HL-60 (cell line): ENCODE measurements at regions not wholly inside any gene's neighbourhood (a gene's known extent, or its start where the extent isn't known, plus 50 kb on each side); places are given as distances from the start of the nearest gene placed in this dataset.

Experiments
- DNase-seq, 2 experiments: peaks; one replicate each; pipeline ENCODE4 v3.0.0-alpha.2; 2010 to 2020; ENCODE audit warnings: low read depth in 1 of 2, low spot score in 1 of 2
- H3K27ac ChIP-seq: fragments of 250-450 bp; sonication (Bioruptor Pico); replicated peaks from 2 replicates; pipeline ENCODE4 v1.5.1; 2020; ENCODE audit warnings: mild to moderate bottlenecking, moderate library complexity
- H3K27me3 ChIP-seq: fragments of 250-450 bp; sonication (Bioruptor Pico); 2 replicates; pipeline ENCODE4 v1.5.1; 2021; ENCODE audit warnings: mild to moderate bottlenecking, moderate library complexity; ENCODE audit not compliant: insufficient read depth, poor library complexity, severe bottlenecking
- H3K4me3 ChIP-seq: replicated peaks from 2 replicates; pipeline ENCODE4 v1.5.1; 2011; ENCODE audit warnings: mild to moderate bottlenecking, control low read depth, low read length; ENCODE audit not compliant: insufficient read depth
- GABPA ChIP-seq: IDR thresholded peaks from 2 replicates; pipeline ENCODE4 v1.6.1; 2012; ENCODE audit warnings: low read depth
- POLR2AphosphoS5 ChIP-seq: IDR thresholded peaks from 2 replicates; pipeline ENCODE4 v1.6.1; 2012; ENCODE audit warnings: low read depth
- SPI1 ChIP-seq: IDR thresholded peaks from 2 replicates; pipeline ENCODE4 v1.6.1; 2012; ENCODE audit warnings: low read depth, mild to moderate bottlenecking, borderline replicate concordance
- TF ChIP-seq, protein P1 (sequence below): IDR thresholded peaks from 2 replicates; pipeline ENCODE4 v1.6.1; 2012; ENCODE audit warnings: low read depth; ENCODE audit not compliant: insufficient replicate concordance
- TF ChIP-seq, protein P2 (sequence below): IDR thresholded peaks from one replicate; pipeline ENCODE4 v1.5.1; 2011; ENCODE audit warnings: low read length, control low read depth, inconsistent platforms; ENCODE audit not compliant: insufficient read depth

DNA sequence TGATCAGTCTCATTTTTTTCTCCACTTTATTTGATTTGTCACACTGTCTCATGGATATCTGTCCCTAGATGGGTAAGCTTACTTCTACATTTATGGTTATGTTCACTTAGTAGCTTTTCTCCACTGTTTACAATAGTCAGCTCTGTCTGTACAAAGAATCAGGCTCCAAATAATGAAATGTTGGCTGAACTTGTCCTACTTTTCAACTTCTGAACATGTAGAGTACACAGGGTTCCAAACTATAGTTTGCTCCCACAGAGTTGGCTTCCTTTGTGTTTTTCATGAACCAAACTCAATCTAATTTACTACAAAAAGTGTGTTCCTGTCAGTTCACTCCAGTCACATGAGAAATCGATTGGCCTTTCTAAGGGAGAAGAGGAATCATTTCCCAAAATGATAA lies 175.0 kb downstream of the CCDC71L start:
- DNase-seq, result no peak
- no peak overlapping the region for H3K27ac ChIP-seq
- no peaks in the 10 kb centered on the region for H3K27me3 ChIP-seq
- H3K4me3 ChIP-seq, result no peak overlapping the region
- TF ChIP-seq, protein P1, sequence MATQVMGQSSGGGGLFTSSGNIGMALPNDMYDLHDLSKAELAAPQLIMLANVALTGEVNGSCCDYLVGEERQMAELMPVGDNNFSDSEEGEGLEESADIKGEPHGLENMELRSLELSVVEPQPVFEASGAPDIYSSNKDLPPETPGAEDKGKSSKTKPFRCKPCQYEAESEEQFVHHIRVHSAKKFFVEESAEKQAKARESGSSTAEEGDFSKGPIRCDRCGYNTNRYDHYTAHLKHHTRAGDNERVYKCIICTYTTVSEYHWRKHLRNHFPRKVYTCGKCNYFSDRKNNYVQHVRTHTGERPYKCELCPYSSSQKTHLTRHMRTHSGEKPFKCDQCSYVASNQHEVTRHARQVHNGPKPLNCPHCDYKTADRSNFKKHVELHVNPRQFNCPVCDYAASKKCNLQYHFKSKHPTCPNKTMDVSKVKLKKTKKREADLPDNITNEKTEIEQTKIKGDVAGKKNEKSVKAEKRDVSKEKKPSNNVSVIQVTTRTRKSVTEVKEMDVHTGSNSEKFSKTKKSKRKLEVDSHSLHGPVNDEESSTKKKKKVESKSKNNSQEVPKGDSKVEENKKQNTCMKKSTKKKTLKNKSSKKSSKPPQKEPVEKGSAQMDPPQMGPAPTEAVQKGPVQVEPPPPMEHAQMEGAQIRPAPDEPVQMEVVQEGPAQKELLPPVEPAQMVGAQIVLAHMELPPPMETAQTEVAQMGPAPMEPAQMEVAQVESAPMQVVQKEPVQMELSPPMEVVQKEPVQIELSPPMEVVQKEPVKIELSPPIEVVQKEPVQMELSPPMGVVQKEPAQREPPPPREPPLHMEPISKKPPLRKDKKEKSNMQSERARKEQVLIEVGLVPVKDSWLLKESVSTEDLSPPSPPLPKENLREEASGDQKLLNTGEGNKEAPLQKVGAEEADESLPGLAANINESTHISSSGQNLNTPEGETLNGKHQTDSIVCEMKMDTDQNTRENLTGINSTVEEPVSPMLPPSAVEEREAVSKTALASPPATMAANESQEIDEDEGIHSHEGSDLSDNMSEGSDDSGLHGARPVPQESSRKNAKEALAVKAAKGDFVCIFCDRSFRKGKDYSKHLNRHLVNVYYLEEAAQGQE, result no peak
- TF ChIP-seq SPI1 (no peak), POLR2AphosphoS5 (no peak), GABPA (no peak)
- TF ChIP-seq, protein P2, sequence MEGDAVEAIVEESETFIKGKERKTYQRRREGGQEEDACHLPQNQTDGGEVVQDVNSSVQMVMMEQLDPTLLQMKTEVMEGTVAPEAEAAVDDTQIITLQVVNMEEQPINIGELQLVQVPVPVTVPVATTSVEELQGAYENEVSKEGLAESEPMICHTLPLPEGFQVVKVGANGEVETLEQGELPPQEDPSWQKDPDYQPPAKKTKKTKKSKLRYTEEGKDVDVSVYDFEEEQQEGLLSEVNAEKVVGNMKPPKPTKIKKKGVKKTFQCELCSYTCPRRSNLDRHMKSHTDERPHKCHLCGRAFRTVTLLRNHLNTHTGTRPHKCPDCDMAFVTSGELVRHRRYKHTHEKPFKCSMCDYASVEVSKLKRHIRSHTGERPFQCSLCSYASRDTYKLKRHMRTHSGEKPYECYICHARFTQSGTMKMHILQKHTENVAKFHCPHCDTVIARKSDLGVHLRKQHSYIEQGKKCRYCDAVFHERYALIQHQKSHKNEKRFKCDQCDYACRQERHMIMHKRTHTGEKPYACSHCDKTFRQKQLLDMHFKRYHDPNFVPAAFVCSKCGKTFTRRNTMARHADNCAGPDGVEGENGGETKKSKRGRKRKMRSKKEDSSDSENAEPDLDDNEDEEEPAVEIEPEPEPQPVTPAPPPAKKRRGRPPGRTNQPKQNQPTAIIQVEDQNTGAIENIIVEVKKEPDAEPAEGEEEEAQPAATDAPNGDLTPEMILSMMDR, result no peak

DNA sequence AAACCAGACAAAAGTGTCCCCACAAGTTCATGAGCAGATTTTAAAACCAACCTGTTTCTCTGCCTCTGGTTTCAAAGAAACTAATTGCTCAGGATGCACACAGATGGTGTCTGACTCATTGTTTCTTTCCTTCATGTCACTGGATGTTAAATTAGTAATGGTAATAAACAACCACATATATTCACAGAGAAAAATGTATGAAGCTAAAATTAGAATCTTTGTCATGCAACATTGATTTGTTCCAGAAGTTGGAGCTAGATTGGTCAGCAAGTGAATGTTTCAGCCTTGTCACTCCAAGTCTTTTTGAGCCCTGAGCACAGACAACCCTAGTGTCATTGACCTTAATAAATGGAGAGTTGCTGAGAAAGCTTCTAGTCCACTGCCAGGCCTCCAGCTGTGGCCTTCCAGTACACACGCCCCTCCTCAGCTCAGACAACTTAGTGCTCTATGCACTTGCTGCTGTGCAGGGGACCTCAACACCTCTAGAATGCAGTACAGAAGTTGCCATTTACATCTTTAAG lies 175.9 kb downstream of the CCDC71L start:
- Histone ChIP-seq H3K27ac (no peak overlapping the region), H3K27me3 (no peaks in the 10 kb centered on the region), H3K4me3 (no peak overlapping the region)
- no peak for DNase-seq
- TF ChIP-seq POLR2AphosphoS5 (no peak), GABPA (no peak), SPI1 (no peak)
- TF ChIP-seq, protein P1, result no peak
- TF ChIP-seq, protein P2, result no peak

DNA sequence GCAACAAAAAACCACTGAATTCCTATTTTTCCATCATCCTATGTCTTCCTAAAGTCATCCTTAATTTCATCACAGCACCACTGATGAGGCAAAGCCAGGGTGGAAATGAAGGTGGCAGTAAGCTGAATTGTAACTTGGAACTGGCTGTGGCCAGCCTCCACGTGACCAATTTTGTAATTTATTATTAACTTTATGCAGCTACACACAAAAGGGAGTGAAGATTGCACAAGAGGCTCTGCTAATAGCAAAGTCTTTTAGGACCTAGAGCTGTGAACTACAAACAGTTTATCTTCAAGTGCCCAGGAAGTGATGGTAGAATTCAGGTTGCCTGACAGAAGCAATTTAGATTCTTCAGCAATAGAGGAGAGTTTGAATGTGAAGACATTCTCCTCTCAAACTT lies 176.4 kb downstream of the CCDC71L start:
- DNase-seq, result peak; percentile 16 to 74
- no peaks in the 10 kb centered on the region for H3K27me3 ChIP-seq
- TF ChIP-seq, protein P1, result no peak
- TF ChIP-seq POLR2AphosphoS5 (no peak), SPI1 (no peak), GABPA (no peak)
- TF ChIP-seq, protein P2, result no peak
- no peak overlapping the region for H3K4me3 ChIP-seq
- no peak overlapping the region for H3K27ac ChIP-seq
